Cardiac muscle cell (in vitro differentiated cells and primary cell): ENCODE measurements at regions not wholly inside any gene's neighbourhood (a gene's known extent, or its start where the extent isn't known, plus 50 kb on each side); places are given as distances from the start of the nearest gene placed in this dataset.

Experiments used
- DNase-seq, 2 donors: peaks; one replicate each; pipeline versions ENCODE4 v3.0.0 to v3.0.0-alpha.2; 2010 to 2017; ENCODE audit warnings: low read depth in 1 of 2, low spot score in 1 of 2
- H3K27ac ChIP-seq: fragments of 200-600 bp; sonication (generic); 2 replicates; pipeline ENCODE4 v1.5.1; 2016
- H3K27me3 ChIP-seq: fragments of 200-600 bp; sonication (generic); 2 replicates; pipeline ENCODE4 v1.6.0; 2016; ENCODE audit warnings: control low read depth
- H3K36me3 ChIP-seq: fragments of 200-600 bp; sonication (generic); 2 replicates; pipeline ENCODE4 v1.5.1; 2016; ENCODE audit warnings: control low read depth
- H3K4me1 ChIP-seq: fragments of 200-600 bp; sonication (generic); 2 replicates; pipeline ENCODE4 v1.8.1; 2017; ENCODE audit warnings: low read depth, mild to moderate bottlenecking, mixed run types
- H3K4me3 ChIP-seq: fragments of 200-600 bp; sonication (generic); 2 replicates; pipeline ENCODE4 v1.5.1; 2016; ENCODE audit warnings: mild to moderate bottlenecking
- H3K9me3 ChIP-seq: fragments of 200-600 bp; sonication (generic); 2 replicates; pipeline ENCODE4 v1.5.1; 2017; ENCODE audit warnings: low read depth, mild to moderate bottlenecking, control low read depth
- CTCF ChIP-seq: IDR thresholded peaks from 2 replicates; pipeline ENCODE4 v1.5.1; 2012; ENCODE audit warnings: low read depth, mild to moderate bottlenecking, low read length

GRCh38 chr4:178288462-178288861, 846.2 kb upstream of the AGA start:
- no peak for DNase-seq
- Histone ChIP-seq H3K36me3 (no peaks in the 10 kb centered on the region), H3K4me1 (no peaks in the 10 kb centered on the region), H3K4me3 (no peak overlapping the region), H3K9me3 (no peaks in the 10 kb centered on the region), H3K27ac (no peak overlapping the region), H3K27me3 (no peaks in the 10 kb centered on the region)
- TF ChIP-seq CTCF, result no peak

- Histone ChIP-seq H3K27me3 (no peaks in the 10 kb centered on the region), H3K9me3 (no peaks in the 10 kb centered on the region), H3K36me3 (no peaks in the 10 kb centered on the region), H3K4me1 (no peaks in the 10 kb centered on the region), H3K27ac (no peak overlapping the region), H3K4me3 (no peak overlapping the region)
- no peak for TF ChIP-seq CTCF
- no peak for DNase-seq
These were observed 851.4 kb upstream of the AGA start for GRCh38 chr4:178293601-178294000.

GRCh38 chr4:178296669-178297068, 854.4 kb upstream of the AGA start:
- H3K4me1 ChIP-seq, result no peaks in the 10 kb centered on the region
- no peaks in the 10 kb centered on the region for H3K9me3 ChIP-seq
- no peak overlapping the region for H3K27ac ChIP-seq
- no peaks in the 10 kb centered on the region for H3K36me3 ChIP-seq
- no peak for TF ChIP-seq CTCF
- DNase-seq, result no peak
- no peaks in the 10 kb centered on the region for H3K27me3 ChIP-seq
- no peak overlapping the region for H3K4me3 ChIP-seq

GRCh38 chr4:178306565-178306964, 864.3 kb upstream of the AGA start:
- H3K9me3 ChIP-seq, result no peaks in the 10 kb centered on the region
- H3K36me3 ChIP-seq, result no peaks in the 10 kb centered on the region
- H3K27ac ChIP-seq, result peak overlapping the region; percentile 33
- no peak overlapping the region for H3K4me3 ChIP-seq
- peaks cover 9% of the 10 kb centered on the region for H3K4me1 ChIP-seq
- DNase-seq, result peak in 1 of 2 donors; percentile 37
- no peak for TF ChIP-seq CTCF
- H3K27me3 ChIP-seq, result no peaks in the 10 kb centered on the region

GRCh38 chr4:178309890-178310289, 867.7 kb upstream of the AGA start:
- no peak for DNase-seq
- Histone ChIP-seq H3K4me1 (peaks cover 9% of the 10 kb centered on the region), H3K27me3 (no peaks in the 10 kb centered on the region), H3K27ac (peak overlapping the region; percentile 77), H3K36me3 (no peaks in the 10 kb centered on the region), H3K4me3 (no peak overlapping the region), H3K9me3 (no peaks in the 10 kb centered on the region)
- no peak for TF ChIP-seq CTCF

GRCh38 chr4:178311997-178312396, 869.8 kb upstream of the AGA start:
- TF ChIP-seq CTCF, result no peak
- H3K4me3 ChIP-seq, result no peak overlapping the region
- H3K4me1 ChIP-seq, result peaks cover 9% of the 10 kb centered on the region
- H3K27me3 ChIP-seq, result no peaks in the 10 kb centered on the region
- H3K9me3 ChIP-seq, result no peaks in the 10 kb centered on the region
- no peak overlapping the region for H3K27ac ChIP-seq
- DNase-seq, result no peak
- no peaks in the 10 kb centered on the region for H3K36me3 ChIP-seq
